Limb (tissue), 2 donors: ENCODE measurements at regions not wholly inside any gene's neighbourhood (a gene's known extent, or its start where the extent isn't known, plus 50 kb on each side); places are given as distances from the start of the nearest gene placed in this dataset.
"Not testable (repeated sequence)": the region's sequence is repeated elsewhere in the genome, so short reads cannot be mapped to it uniquely, and the experiment has no call there.

Source experiments
- DNase-seq, 2 donors: peaks; one replicate each; pipeline ENCODE4 v3.0.0-alpha.2; 2016; ENCODE audit errors: extremely low spot score in 2 of 2

GRCh38 chr4:106527316-106527715 is 158.7 kb upstream of the GIMD1 start:
- no peak for DNase-seq

GRCh38 chr4:106525425-106525824 is 156.8 kb upstream of the GIMD1 start:
- DNase-seq: not testable (repeated sequence)

- not testable (repeated sequence) for DNase-seq
Observed at GRCh38 chr4:106524772-106525171, 156.2 kb upstream of the GIMD1 start.

GRCh38 chr4:106522839-106523238 is 154.3 kb upstream of the GIMD1 start:
- DNase-seq: no peak

- no peak for DNase-seq
Observed at GRCh38 chr4:106512706-106513105, 144.1 kb upstream of the GIMD1 start.

GRCh38 chr4:106507440-106507839 is 138.9 kb upstream of the GIMD1 start:
- no peak for DNase-seq

GRCh38 chr4:106503116-106504050 is 134.8 kb upstream of the GIMD1 start:
- no peak for DNase-seq

- peak; percentile 55 to 67 for DNase-seq
Observed at GRCh38 chr4:106502106-106502699, 133.6 kb upstream of the GIMD1 start.

- no peak for DNase-seq
Observed at GRCh38 chr4:106497271-106497670, 128.7 kb upstream of the GIMD1 start.

GRCh38 chr4:106496061-106496460 is 127.5 kb upstream of the GIMD1 start:
- no peak for DNase-seq

GRCh38 chr4:106495476-106495875 is 126.9 kb upstream of the GIMD1 start:
- DNase-seq: peak in 1 of 2 donors; percentile 48

- DNase-seq: no peak
Observed at GRCh38 chr4:106494066-106494465, 125.5 kb upstream of the GIMD1 start.

- DNase-seq: no peak
Observed at GRCh38 chr4:106493086-106493485, 124.5 kb upstream of the GIMD1 start.

- DNase-seq: no peak
Observed at GRCh38 chr4:106486533-106486932, 118.0 kb upstream of the GIMD1 start.

- DNase-seq: no peak
Observed at GRCh38 chr4:106481801-106482200, 113.2 kb upstream of the GIMD1 start.

- no peak for DNase-seq
Observed at GRCh38 chr4:106478152-106478551, 109.6 kb upstream of the GIMD1 start.

GRCh38 chr4:106476741-106477140 is 108.2 kb upstream of the GIMD1 start:
- no peak for DNase-seq

GRCh38 chr4:106473515-106473914 is 104.9 kb upstream of the GIMD1 start:
- DNase-seq: no peak

GRCh38 chr4:106471151-106471550 is 102.6 kb upstream of the GIMD1 start:
- DNase-seq: no peak

GRCh38 chr4:106463622-106464021 is 95.0 kb upstream of the GIMD1 start:
- no peak for DNase-seq

GRCh38 chr4:106454581-106454980 is 86.0 kb upstream of the GIMD1 start:
- no peak for DNase-seq

- DNase-seq: no peak
Observed at GRCh38 chr4:106454021-106454420, 85.4 kb upstream of the GIMD1 start.

- DNase-seq: no peak
Observed at GRCh38 chr4:106451091-106451490, 82.5 kb upstream of the GIMD1 start.
